OCI-LY7 (cell line): ENCODE measurements at regions not wholly inside any gene's neighbourhood (a gene's known extent, or its start where the extent isn't known, plus 50 kb on each side); places are given as distances from the start of the nearest gene placed in this dataset.

Experiments
- EZH2phosphoT487 ChIP-seq: fragments of 200-600 bp; sonication (generic); IDR thresholded peaks from 2 replicates; pipeline ENCODE4 v1.6.1; 2018; ENCODE audit warnings: low read depth, borderline replicate concordance, mild to moderate bottlenecking, mixed run types, antibody characterized with exemption, low read length, moderate library complexity, mixed read lengths
- TF ChIP-seq, protein P1 (sequence below): fragments of 200-600 bp; sonication (generic); conservative IDR thresholded peaks from 2 replicates; pipeline ENCODE4 v1.5.1; 2014; ENCODE audit warnings: mild to moderate bottlenecking, antibody characterized with exemption, low read length, moderate library complexity, mixed read lengths

DNA sequence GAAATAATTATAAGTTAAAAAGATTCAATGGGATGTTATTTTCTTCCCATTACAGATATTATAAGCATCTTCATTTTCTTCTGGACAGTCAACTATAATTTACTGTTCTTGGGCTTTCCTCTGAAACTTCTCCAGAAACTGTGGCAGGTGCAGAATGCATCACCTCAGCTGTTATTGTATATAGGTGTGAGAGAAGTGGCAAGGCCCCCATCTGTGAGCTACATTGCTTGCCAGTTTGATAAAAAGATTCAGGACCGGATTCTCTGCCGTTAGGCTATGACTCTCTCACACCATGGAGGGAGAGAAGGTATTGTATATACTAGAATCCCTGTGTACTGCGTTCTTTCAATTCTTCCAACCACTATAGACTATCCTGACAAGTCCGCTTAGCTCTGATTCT is 135.8 kb upstream of the CENPW start:
- TF ChIP-seq, protein P1, sequence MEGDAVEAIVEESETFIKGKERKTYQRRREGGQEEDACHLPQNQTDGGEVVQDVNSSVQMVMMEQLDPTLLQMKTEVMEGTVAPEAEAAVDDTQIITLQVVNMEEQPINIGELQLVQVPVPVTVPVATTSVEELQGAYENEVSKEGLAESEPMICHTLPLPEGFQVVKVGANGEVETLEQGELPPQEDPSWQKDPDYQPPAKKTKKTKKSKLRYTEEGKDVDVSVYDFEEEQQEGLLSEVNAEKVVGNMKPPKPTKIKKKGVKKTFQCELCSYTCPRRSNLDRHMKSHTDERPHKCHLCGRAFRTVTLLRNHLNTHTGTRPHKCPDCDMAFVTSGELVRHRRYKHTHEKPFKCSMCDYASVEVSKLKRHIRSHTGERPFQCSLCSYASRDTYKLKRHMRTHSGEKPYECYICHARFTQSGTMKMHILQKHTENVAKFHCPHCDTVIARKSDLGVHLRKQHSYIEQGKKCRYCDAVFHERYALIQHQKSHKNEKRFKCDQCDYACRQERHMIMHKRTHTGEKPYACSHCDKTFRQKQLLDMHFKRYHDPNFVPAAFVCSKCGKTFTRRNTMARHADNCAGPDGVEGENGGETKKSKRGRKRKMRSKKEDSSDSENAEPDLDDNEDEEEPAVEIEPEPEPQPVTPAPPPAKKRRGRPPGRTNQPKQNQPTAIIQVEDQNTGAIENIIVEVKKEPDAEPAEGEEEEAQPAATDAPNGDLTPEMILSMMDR, result no peak
- TF ChIP-seq EZH2phosphoT487, result no peak
